ENCODE measurements at regions not wholly inside any gene's neighbourhood (a gene's known extent, or its start where the extent isn't known, plus 50 kb on each side); places are given as distances from the start of the nearest gene placed in this dataset.

- no peaks in the 10 kb centered on the region for H3K36me3 Mint-ChIP-seq (ENCODE audit: low read depth)
- CTCF ChIA-PET = interaction anchor here (0.6 kb wide), 1 partner anchor 127 kb away, joined by 3 read pairs; no protein-coding TSS in a partner anchor
- POLR2A ChIA-PET = no interaction called here
Measured at GRCh38 chr6:23951691-23952090, 174.3 kb upstream of the NRSN1 start.

GRCh38 chr6:23952245-23952644 is 173.8 kb upstream of the NRSN1 start:
- intact Hi-C loops (cut with DNase I, micrococcal nuclease) = no loop called here
- H3K36me3 Mint-ChIP-seq (ENCODE audit: low read depth) = no peaks in the 10 kb centered on the region
- CTCF ChIA-PET = no interaction called here

More at GRCh38 chr6:23951691-23952090, 174.3 kb upstream of the NRSN1 start:
- no peak overlapping the region for H3K27ac Mint-ChIP-seq
- H3K27me3 Mint-ChIP-seq = peaks cover 4% of the 10 kb centered on the region
- H3K4me3 Mint-ChIP-seq = no peak overlapping the region
- intact Hi-C loops (cut with DNase I, micrococcal nuclease) = no loop called here
- ATAC-seq (no peak), DNase-seq (no peak)
- no peaks in the 10 kb centered on the region for H3K9me3 Mint-ChIP-seq (ENCODE audit: low read depth)
- no peaks in the 10 kb centered on the region for H3K4me1 Mint-ChIP-seq

GRCh38 chr6:23953976-23954375 is 172.0 kb upstream of the NRSN1 start:
- H3K27me3 Mint-ChIP-seq = peaks cover 4% of the 10 kb centered on the region
- CTCF ChIA-PET = no interaction called here
- H3K4me3 Mint-ChIP-seq = no peak overlapping the region
- POLR2A ChIA-PET = no interaction called here
- H3K4me1 Mint-ChIP-seq = no peaks in the 10 kb centered on the region
- intact Hi-C loops (cut with DNase I, micrococcal nuclease) = no loop called here
- no peaks in the 10 kb centered on the region for H3K9me3 Mint-ChIP-seq (ENCODE audit: low read depth)
- H3K27ac Mint-ChIP-seq = no peak overlapping the region
- DNase-seq (no peak), ATAC-seq (no peak)
- H3K36me3 Mint-ChIP-seq (ENCODE audit: low read depth) = no peaks in the 10 kb centered on the region

More at GRCh38 chr6:23952245-23952644, 173.8 kb upstream of the NRSN1 start:
- POLR2A ChIA-PET = no interaction called here
- ATAC-seq (no peak), DNase-seq (no peak)
- Mint-ChIP-seq H3K4me3 (no peak overlapping the region), H3K27me3 (peaks cover 4% of the 10 kb centered on the region), H3K4me1 (no peaks in the 10 kb centered on the region), H3K9me3 (ENCODE audit: low read depth) (no peaks in the 10 kb centered on the region), H3K27ac (no peak overlapping the region)

GRCh38 chr6:23957017-23957416 is 169.0 kb upstream of the NRSN1 start:
- no peak for ATAC-seq
- POLR2A ChIA-PET = no interaction called here
- Mint-ChIP-seq H3K27me3 (peaks cover 4% of the 10 kb centered on the region), H3K27ac (no peak overlapping the region), H3K36me3 (ENCODE audit: low read depth) (no peaks in the 10 kb centered on the region), H3K9me3 (ENCODE audit: low read depth) (no peaks in the 10 kb centered on the region), H3K4me3 (no peak overlapping the region), H3K4me1 (no peaks in the 10 kb centered on the region)
- CTCF ChIA-PET = no interaction called here
- DNase-seq = no peak
- intact Hi-C loops (cut with DNase I, micrococcal nuclease) = no loop called here

- intact Hi-C loops (cut with DNase I, micrococcal nuclease) = no loop called here
- no peak overlapping the region for H3K4me3 Mint-ChIP-seq
- H3K27ac Mint-ChIP-seq = no peak overlapping the region
- DNase-seq (no peak), ATAC-seq (no peak)
- no peaks in the 10 kb centered on the region for H3K9me3 Mint-ChIP-seq (ENCODE audit: low read depth)
- POLR2A ChIA-PET = no interaction called here
- CTCF ChIA-PET = no interaction called here
- peaks cover 3% of the 10 kb centered on the region for H3K27me3 Mint-ChIP-seq
- no peaks in the 10 kb centered on the region for H3K36me3 Mint-ChIP-seq (ENCODE audit: low read depth)
- H3K4me1 Mint-ChIP-seq = no peaks in the 10 kb centered on the region
Measured at GRCh38 chr6:23964865-23965264, 161.2 kb upstream of the NRSN1 start.

- DNase-seq (no peak), ATAC-seq (no peak)
- H3K27ac Mint-ChIP-seq = no peak overlapping the region
- no peaks in the 10 kb centered on the region for H3K36me3 Mint-ChIP-seq (ENCODE audit: low read depth)
- H3K9me3 Mint-ChIP-seq (ENCODE audit: low read depth) = no peaks in the 10 kb centered on the region
- no peak overlapping the region for H3K4me3 Mint-ChIP-seq
- CTCF ChIA-PET = no interaction called here
- intact Hi-C loops (cut with DNase I, micrococcal nuclease) = no loop called here
- POLR2A ChIA-PET = no interaction called here
- no peaks in the 10 kb centered on the region for H3K27me3 Mint-ChIP-seq
- H3K4me1 Mint-ChIP-seq = no peaks in the 10 kb centered on the region
Measured at GRCh38 chr6:23969344-23969743, 156.7 kb upstream of the NRSN1 start.

GRCh38 chr6:23977706-23978105 is 148.3 kb upstream of the NRSN1 start:
- no peaks in the 10 kb centered on the region for H3K36me3 Mint-ChIP-seq (ENCODE audit: low read depth)
- ChIA-PET CTCF (no interaction called here), POLR2A (no interaction called here)
- no peak for DNase-seq
- H3K27ac Mint-ChIP-seq = no peak overlapping the region
- ATAC-seq = no peak
- H3K9me3 Mint-ChIP-seq (ENCODE audit: low read depth) = no peaks in the 10 kb centered on the region
- intact Hi-C loops (cut with DNase I, micrococcal nuclease) = loop anchor here in 1 of 2 experiments (10.0 kb wide), 1 partner anchor 57 kb away; no protein-coding TSS in a partner anchor
- H3K4me1 Mint-ChIP-seq = no peaks in the 10 kb centered on the region
- peaks cover 1% of the 10 kb centered on the region for H3K27me3 Mint-ChIP-seq
- no peak overlapping the region for H3K4me3 Mint-ChIP-seq

GRCh38 chr6:23980965-23981364 is 145.1 kb upstream of the NRSN1 start:
- H3K36me3 Mint-ChIP-seq (ENCODE audit: low read depth) = no peaks in the 10 kb centered on the region
- CTCF ChIA-PET = no interaction called here
- H3K4me3 Mint-ChIP-seq = no peak overlapping the region
- DNase-seq (no peak), ATAC-seq (no peak)
- H3K27ac Mint-ChIP-seq = no peak overlapping the region
- POLR2A ChIA-PET = no interaction called here
- no peaks in the 10 kb centered on the region for H3K4me1 Mint-ChIP-seq
- H3K27me3 Mint-ChIP-seq = peaks cover 1% of the 10 kb centered on the region
- intact Hi-C loops (cut with DNase I, micrococcal nuclease) = no loop called here
- H3K9me3 Mint-ChIP-seq (ENCODE audit: low read depth) = no peaks in the 10 kb centered on the region

GRCh38 chr6:23981923-23982322 is 144.1 kb upstream of the NRSN1 start:
- Mint-ChIP-seq H3K36me3 (ENCODE audit: low read depth) (no peaks in the 10 kb centered on the region), H3K4me1 (no peaks in the 10 kb centered on the region), H3K27ac (no peak overlapping the region), H3K27me3 (peaks cover 1% of the 10 kb centered on the region), H3K9me3 (ENCODE audit: low read depth) (no peaks in the 10 kb centered on the region), H3K4me3 (no peak overlapping the region)
- ChIA-PET CTCF (no interaction called here), POLR2A (no interaction called here)
- no peak for ATAC-seq
- no peak for DNase-seq
- intact Hi-C loops (cut with DNase I, micrococcal nuclease) = no loop called here

- Mint-ChIP-seq H3K4me1 (no peaks in the 10 kb centered on the region), H3K27ac (no peak overlapping the region), H3K9me3 (ENCODE audit: low read depth) (no peaks in the 10 kb centered on the region), H3K4me3 (no peak overlapping the region), H3K36me3 (ENCODE audit: low read depth) (no peaks in the 10 kb centered on the region), H3K27me3 (peaks cover 1% of the 10 kb centered on the region)
- CTCF ChIA-PET = no interaction called here
- DNase-seq (no peak), ATAC-seq (no peak)
- intact Hi-C loops (cut with DNase I, micrococcal nuclease) = no loop called here
- POLR2A ChIA-PET = no interaction called here
Measured at GRCh38 chr6:23983735-23984134, 142.3 kb upstream of the NRSN1 start.

GRCh38 chr6:23985015-23985414 is 141.0 kb upstream of the NRSN1 start:
- Mint-ChIP-seq H3K4me3 (no peak overlapping the region), H3K4me1 (no peaks in the 10 kb centered on the region), H3K9me3 (ENCODE audit: low read depth) (no peaks in the 10 kb centered on the region), H3K27ac (no peak overlapping the region), H3K27me3 (no peaks in the 10 kb centered on the region), H3K36me3 (ENCODE audit: low read depth) (no peaks in the 10 kb centered on the region)
- intact Hi-C loops (cut with DNase I, micrococcal nuclease) = no loop called here
- CTCF ChIA-PET = no interaction called here
- ATAC-seq (no peak), DNase-seq (no peak)
- POLR2A ChIA-PET = no interaction called here

- no peak overlapping the region for H3K27ac Mint-ChIP-seq
- DNase-seq (no peak), ATAC-seq (no peak)
- CTCF ChIA-PET = no interaction called here
- peaks cover 2% of the 10 kb centered on the region for H3K9me3 Mint-ChIP-seq (ENCODE audit: low read depth)
- H3K4me1 Mint-ChIP-seq = no peaks in the 10 kb centered on the region
- intact Hi-C loops (cut with DNase I, micrococcal nuclease) = no loop called here
- POLR2A ChIA-PET = no interaction called here
- no peak overlapping the region for H3K4me3 Mint-ChIP-seq
- no peaks in the 10 kb centered on the region for H3K27me3 Mint-ChIP-seq
- no peaks in the 10 kb centered on the region for H3K36me3 Mint-ChIP-seq (ENCODE audit: low read depth)
Measured at GRCh38 chr6:23989885-23990533, 136.0 kb upstream of the NRSN1 start.

GRCh38 chr6:23994013-23994412 is 132.0 kb upstream of the NRSN1 start:
- DNase-seq (no peak), ATAC-seq (no peak)

More at GRCh38 chr6:23994013-23994412, 132.0 kb upstream of the NRSN1 start:
- Mint-ChIP-seq H3K27ac (no peak overlapping the region), H3K27me3 (no peaks in the 10 kb centered on the region), H3K9me3 (ENCODE audit: low read depth) (peaks cover 2% of the 10 kb centered on the region), H3K4me3 (no peak overlapping the region), H3K36me3 (ENCODE audit: low read depth) (no peaks in the 10 kb centered on the region), H3K4me1 (no peaks in the 10 kb centered on the region)
- intact Hi-C loops (cut with DNase I, micrococcal nuclease) = no loop called here
- CTCF ChIA-PET = no interaction called here
- POLR2A ChIA-PET = no interaction called here

Measured in activated CD4-positive, alpha-beta T cell treated with anti-CD3 and anti-CD28 coated beads for 36 hours (primary cell).